ENCODE measurements at regions not wholly inside any gene's neighbourhood (a gene's known extent, or its start where the extent isn't known, plus 50 kb on each side); places are given as distances from the start of the nearest gene placed in this dataset.

DNA sequence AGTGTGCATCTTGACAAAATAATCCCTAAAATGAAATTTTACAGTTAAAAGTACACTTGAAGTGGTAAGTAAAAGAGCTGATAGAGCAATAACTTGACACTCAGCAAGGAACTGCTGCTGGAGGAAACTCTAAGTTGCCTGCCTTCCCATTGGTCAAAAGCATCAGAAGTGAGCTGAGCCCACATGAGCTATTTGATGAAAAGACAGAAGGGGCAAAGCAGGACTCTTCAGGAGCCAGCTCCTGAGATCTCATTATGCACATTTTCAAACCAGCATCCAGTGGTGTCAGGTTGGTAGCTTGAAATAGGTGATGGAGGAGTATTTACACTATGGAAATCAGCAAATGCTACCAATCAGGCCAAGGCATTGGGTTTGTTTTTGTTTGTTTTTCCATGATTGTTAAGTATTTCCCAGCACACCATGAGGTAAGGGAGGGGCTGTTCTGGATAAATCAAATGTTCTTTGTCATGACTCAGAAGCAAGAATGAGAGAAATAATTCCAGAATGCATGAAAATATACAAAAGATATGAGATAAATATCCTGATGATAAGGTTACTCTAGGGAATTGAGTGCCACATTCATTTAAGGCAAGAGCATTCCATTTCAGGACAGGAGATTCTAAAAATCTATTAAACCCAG is 316.6 kb downstream of the SNX13 start:
- Mint-ChIP-seq H3K27ac (no peak overlapping the region), H3K4me3 (no peak overlapping the region), H3K36me3 (ENCODE audit: low read depth) (no peaks in the 10 kb centered on the region), H3K27me3 (no peaks in the 10 kb centered on the region), H3K9me3 (no peaks in the 10 kb centered on the region), H3K4me1 (no peaks in the 10 kb centered on the region)
- ChIA-PET POLR2A (no interaction called here), CTCF (interaction anchor here (1.0 kb wide), 1 partner anchor 641 kb away, joined by 3 read pairs; no protein-coding TSS in a partner anchor)
- DNase-seq, result no peak

DNA sequence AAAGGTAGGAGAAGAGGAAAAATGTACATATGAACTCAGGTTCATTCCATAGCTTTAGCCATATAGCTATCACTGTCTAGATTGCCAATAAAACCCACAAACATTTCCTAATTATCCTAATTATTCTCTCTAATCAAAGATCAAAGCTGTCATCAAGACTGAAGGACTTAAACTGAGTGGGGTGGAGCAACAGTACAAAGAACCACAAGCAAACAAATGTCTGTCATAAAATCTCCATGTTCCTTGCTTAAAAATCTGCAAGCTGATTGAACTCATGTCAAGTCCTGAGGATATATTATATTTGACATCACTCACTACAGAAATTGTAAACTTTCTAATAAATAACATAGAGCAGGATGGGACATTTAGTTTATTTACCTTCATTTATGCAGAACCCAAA is 315.9 kb downstream of the SNX13 start:
- no peak for DNase-seq
- Mint-ChIP-seq H3K27me3 (no peaks in the 10 kb centered on the region), H3K27ac (no peak overlapping the region), H3K4me1 (no peaks in the 10 kb centered on the region), H3K4me3 (no peak overlapping the region), H3K9me3 (no peaks in the 10 kb centered on the region), H3K36me3 (ENCODE audit: low read depth) (no peaks in the 10 kb centered on the region)
- POLR2A ChIA-PET, result no interaction called here
- CTCF ChIA-PET, result interaction anchor here (1.2 kb wide), 1 partner anchor 15 kb away, joined by 4 read pairs; no protein-coding TSS in a partner anchor

DNA sequence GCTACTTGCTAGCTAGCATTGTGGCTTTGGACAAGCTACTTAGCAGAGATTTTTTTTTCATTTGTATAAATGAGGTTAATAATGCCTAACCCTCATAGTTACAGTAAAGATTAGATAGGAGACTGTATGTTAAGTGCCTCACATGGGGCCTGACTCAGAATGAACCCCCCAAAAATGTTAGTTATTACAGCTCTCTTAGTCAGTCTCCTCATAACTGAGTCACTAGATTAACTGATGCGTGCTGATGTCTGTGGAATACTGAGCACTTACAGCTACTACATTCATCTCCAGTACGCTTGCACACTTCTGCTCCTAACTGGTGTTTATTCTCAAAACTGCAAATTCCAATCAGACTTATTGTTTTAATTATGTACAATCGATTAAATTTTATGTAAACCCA is 315.3 kb downstream of the SNX13 start:
- Mint-ChIP-seq H3K36me3 (ENCODE audit: low read depth) (no peaks in the 10 kb centered on the region), H3K4me3 (no peak overlapping the region), H3K27me3 (no peaks in the 10 kb centered on the region), H3K9me3 (no peaks in the 10 kb centered on the region), H3K27ac (no peak overlapping the region), H3K4me1 (no peaks in the 10 kb centered on the region)
- DNase-seq, result no peak
- ChIA-PET CTCF (interaction anchor here (1.2 kb wide), 1 partner anchor 14 kb away, joined by 4 read pairs; no protein-coding TSS in a partner anchor), POLR2A (no interaction called here)

DNA sequence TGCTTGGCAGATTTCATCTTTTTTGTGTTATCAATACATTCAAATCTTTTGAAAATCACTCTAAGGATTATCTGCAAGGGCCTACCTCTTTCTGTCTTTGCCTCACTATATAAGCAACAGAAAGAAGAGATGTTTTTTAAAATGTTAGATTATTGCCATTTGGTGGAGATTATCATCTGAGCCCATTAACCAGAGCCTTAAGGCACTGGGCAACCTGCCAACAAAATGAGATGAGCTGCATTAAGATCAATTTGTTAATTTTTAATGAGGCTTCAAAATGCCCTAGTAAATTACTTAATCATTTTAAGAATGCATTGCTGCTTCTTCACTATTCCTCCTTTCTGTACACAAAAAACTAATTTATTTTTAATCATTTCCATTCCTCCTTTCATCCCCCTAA is 314.1 kb downstream of the SNX13 start:
- Mint-ChIP-seq H3K27ac (no peak overlapping the region), H3K4me1 (no peaks in the 10 kb centered on the region), H3K36me3 (ENCODE audit: low read depth) (no peaks in the 10 kb centered on the region), H3K9me3 (no peaks in the 10 kb centered on the region), H3K27me3 (peaks cover 5% of the 10 kb centered on the region), H3K4me3 (no peak overlapping the region)
- POLR2A ChIA-PET, result no interaction called here
- CTCF ChIA-PET, result no interaction called here
- no peak for DNase-seq

DNA sequence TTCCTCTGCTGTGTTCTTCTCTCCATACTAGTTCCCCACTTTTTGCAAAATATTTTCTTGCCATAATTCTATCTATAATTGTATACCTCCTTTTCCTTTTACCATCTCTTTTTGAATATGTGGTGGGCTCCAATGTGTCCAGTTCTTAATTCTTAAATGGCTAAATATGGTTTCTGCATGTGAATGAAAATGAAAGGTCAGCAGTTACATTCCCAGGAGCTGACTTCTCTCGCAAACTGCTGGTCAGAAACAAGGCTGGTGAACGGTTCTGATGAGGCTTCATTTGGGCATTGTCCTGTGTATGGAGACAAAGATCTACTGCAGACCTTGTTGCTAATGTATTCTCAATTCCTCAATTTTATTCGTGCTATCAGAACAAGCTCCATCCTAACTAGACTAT is 309.2 kb downstream of the SNX13 start:
- no peaks in the 10 kb centered on the region for H3K4me1 Mint-ChIP-seq
- H3K27me3 Mint-ChIP-seq, result peaks cover 8% of the 10 kb centered on the region
- no peak for DNase-seq
- no peak overlapping the region for H3K4me3 Mint-ChIP-seq
- ChIA-PET CTCF (no interaction called here), POLR2A (interaction anchor here (1.1 kb wide), 1 partner anchor 9 kb away, joined by 4 read pairs; no protein-coding TSS in a partner anchor)
- no peak overlapping the region for H3K27ac Mint-ChIP-seq
- no peaks in the 10 kb centered on the region for H3K36me3 Mint-ChIP-seq (ENCODE audit: low read depth)
- H3K9me3 Mint-ChIP-seq, result no peaks in the 10 kb centered on the region

DNA sequence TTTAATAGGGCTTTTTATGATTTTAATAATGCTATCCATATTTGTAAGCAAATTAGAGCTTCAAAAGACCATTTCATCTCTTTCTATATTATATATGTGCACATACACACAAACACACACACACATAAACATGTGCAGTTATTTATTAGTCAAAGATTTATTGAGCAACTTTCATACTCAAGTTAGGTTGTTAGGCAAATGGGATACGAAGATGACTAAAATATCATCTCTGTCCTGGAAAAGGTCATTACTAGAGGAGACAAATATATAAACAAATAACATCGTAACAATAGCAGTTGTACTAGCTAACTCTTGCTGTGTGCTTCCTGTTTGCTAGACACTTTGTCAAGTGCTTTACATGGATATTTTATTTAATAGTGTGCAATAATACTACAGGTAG is 307.9 kb downstream of the SNX13 start:
- peaks cover 12% of the 10 kb centered on the region for H3K27me3 Mint-ChIP-seq
- H3K4me3 Mint-ChIP-seq, result no peak overlapping the region
- no peaks in the 10 kb centered on the region for H3K36me3 Mint-ChIP-seq (ENCODE audit: low read depth)
- ChIA-PET CTCF (no interaction called here), POLR2A (no interaction called here)
- no peaks in the 10 kb centered on the region for H3K9me3 Mint-ChIP-seq
- H3K4me1 Mint-ChIP-seq, result no peaks in the 10 kb centered on the region
- DNase-seq, result no peak
- H3K27ac Mint-ChIP-seq, result no peak overlapping the region

DNA sequence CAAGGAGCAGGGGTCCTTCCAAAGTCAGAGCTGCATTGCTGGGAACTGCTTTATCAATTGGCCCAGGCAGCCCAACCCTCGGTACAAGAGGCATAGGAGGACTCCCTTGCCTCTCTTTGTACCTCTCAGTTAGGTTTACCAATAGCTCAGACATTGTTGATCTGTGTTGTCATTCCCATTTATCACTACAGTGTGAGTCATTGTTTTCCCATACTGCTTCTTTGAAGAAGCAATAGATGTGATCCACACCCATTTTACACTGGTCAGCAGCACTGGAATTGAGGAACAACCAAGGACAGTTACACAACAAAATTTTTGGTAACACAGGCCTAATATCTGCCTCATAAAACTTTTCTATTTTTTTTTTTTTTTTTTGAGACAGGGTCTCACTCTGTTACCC is 307.2 kb downstream of the SNX13 start:
- POLR2A ChIA-PET, result no interaction called here
- Mint-ChIP-seq H3K4me3 (no peak overlapping the region), H3K27ac (no peak overlapping the region), H3K9me3 (no peaks in the 10 kb centered on the region), H3K4me1 (no peaks in the 10 kb centered on the region), H3K27me3 (peaks cover 12% of the 10 kb centered on the region), H3K36me3 (ENCODE audit: low read depth) (no peaks in the 10 kb centered on the region)
- DNase-seq, result no peak
- CTCF ChIA-PET, result no interaction called here

DNA sequence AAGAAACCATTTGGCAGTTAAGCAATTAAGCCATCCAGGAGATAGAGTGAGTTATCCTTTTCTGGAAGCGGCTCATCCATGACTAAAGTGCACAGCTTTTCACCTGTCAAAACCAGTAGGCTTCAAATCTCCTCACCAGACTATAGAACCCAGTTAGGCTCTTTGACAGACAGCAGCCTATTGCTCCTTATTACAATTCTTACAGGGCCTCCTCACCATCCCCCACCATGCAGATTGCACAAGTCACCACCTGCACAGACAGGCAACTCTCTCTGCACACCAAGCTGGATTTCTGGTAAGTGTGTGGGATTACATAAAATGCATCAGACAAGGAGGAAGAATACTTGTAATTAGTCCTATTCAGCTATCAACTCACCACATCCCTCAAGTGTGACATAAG is 301.6 kb downstream of the SNX13 start:
- no peak for DNase-seq
- Mint-ChIP-seq H3K27ac (no peak overlapping the region), H3K36me3 (ENCODE audit: low read depth) (no peaks in the 10 kb centered on the region), H3K4me1 (no peaks in the 10 kb centered on the region), H3K9me3 (no peaks in the 10 kb centered on the region), H3K4me3 (no peak overlapping the region), H3K27me3 (peaks cover 13% of the 10 kb centered on the region)
- POLR2A ChIA-PET, result no interaction called here
- CTCF ChIA-PET, result interaction anchor here (1.1 to 1.2 kb wide), 3 partner anchors 10 to 14 kb away, joined by 3 to 4 read pairs (median 3); no protein-coding TSS in a partner anchor

DNA sequence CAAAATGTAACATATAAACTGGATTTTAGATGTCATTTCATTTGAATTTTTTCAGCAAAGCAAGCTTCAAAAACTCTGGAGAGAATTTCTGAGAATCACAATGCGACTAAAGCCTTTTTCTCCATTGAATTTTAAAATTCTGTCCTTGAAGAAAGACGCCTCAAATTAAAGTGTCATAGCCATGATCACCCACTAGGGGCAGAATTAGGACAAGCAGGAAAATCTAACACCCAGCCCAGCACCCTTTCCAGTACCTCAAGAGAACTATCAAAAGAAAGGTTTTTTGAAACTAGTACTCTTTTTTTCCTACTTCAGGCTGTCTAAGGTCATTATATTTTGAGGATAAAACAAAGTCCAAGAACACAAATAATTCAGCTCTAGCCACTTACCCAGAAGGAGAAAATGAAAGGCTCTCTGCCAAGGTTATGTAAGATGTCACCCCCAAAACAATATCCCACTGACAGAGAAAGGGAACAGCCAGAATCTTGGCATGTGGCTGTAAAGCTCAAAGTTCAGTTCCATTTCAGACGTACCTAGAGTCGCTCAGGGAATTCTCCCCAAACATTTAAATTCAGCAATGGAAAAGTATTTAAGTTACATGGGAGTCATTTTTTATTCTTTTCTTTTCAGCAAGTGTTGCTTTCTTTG is 299.4 kb downstream of the SNX13 start:
- H3K27me3 Mint-ChIP-seq, result peaks cover 12% of the 10 kb centered on the region
- CTCF ChIA-PET, result interaction anchor here (1.2 to 1.8 kb wide), 2 partner anchors 30 to 658 kb away, joined by 3 to 4 read pairs; no protein-coding TSS in a partner anchor
- no peak for DNase-seq
- no peak overlapping the region for H3K4me3 Mint-ChIP-seq
- H3K27ac Mint-ChIP-seq, result no peak overlapping the region
- POLR2A ChIA-PET, result no interaction called here
- no peaks in the 10 kb centered on the region for H3K36me3 Mint-ChIP-seq (ENCODE audit: low read depth)
- no peaks in the 10 kb centered on the region for H3K4me1 Mint-ChIP-seq
- H3K9me3 Mint-ChIP-seq, result no peaks in the 10 kb centered on the region

DNA sequence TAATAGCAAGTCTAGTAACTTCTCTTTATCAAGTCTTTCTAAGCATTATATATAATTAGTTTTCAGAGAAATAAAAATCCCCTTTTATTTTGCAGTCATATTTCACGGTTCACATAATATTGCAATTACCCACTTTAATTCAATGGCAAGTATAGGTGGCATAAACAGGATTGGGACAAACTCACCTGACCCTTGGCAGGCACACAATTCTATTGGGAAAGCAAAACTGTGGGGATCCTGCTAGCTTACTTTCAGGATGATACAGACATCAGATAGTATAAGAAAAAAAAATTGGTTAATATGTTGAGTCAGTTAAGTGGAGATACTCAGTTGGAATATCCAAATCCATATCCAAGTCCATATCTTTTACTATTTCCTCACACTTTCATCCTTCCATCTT is 294.8 kb downstream of the SNX13 start:
- POLR2A ChIA-PET, result no interaction called here
- Mint-ChIP-seq H3K36me3 (ENCODE audit: low read depth) (no peaks in the 10 kb centered on the region), H3K27me3 (peaks cover 14% of the 10 kb centered on the region), H3K4me3 (no peak overlapping the region), H3K9me3 (no peaks in the 10 kb centered on the region), H3K27ac (no peak overlapping the region), H3K4me1 (no peaks in the 10 kb centered on the region)
- DNase-seq, result no peak
- CTCF ChIA-PET, result no interaction called here

DNA sequence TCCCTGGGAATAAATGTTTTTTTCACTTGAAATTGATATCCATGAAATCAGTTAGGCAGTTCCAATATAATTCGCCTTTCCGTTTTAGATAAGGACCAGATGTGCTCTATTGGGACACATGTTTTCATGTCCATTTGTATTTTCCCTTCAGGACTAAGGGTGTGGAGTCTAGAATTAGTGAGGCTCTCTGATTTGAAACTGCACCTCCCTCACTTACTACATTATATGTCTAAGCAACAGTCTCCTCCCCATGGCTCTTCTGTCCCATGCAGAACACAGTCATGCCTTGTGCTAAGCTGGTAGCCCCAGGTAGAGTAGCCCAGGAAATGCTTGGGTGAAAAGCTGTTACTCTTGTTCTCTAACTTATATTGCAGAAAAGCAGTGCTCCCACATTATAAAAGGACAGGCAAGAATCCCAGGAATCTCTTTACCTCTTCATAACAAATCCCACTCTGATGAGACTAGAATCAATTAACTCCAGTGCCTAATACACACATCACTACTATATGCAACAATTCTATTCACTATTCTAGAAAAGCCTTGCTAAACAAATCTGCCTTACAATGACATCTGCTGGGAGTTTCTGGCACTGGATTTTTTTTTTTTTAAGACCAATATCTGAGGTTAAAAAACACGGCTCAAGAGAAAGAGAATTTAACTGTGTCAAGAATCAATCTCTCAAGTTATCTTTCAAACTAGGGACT is 293.9 kb downstream of the SNX13 start:
- Mint-ChIP-seq H3K27ac (no peak overlapping the region), H3K4me3 (no peak overlapping the region), H3K27me3 (peaks cover 14% of the 10 kb centered on the region), H3K9me3 (no peaks in the 10 kb centered on the region), H3K4me1 (no peaks in the 10 kb centered on the region), H3K36me3 (ENCODE audit: low read depth) (no peaks in the 10 kb centered on the region)
- DNase-seq, result no peak
- CTCF ChIA-PET, result interaction anchor here (0.8 kb wide), 1 partner anchor 664 kb away, joined by 5 read pairs; no protein-coding TSS in a partner anchor
- POLR2A ChIA-PET, result no interaction called here

DNA sequence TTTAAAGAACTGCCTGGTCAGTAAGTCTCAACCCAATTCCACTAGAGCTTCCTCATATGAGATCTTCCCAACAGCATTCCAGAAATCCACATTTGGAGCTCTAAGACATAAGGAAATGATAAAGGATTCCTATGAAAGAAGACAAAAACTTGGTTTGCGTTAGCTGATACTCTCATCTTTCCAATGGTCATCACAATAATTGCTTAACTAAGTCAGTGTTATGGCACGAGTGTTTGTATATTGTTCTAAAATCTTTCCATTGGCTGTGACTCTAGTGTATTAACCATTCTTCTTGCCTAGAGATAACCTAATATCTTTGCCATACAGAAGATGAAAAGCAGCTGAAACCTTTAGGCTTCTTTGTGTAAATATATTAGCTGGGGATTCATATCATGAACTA is 289.0 kb downstream of the SNX13 start:
- Mint-ChIP-seq H3K27ac (no peak overlapping the region), H3K27me3 (peaks cover 10% of the 10 kb centered on the region), H3K36me3 (ENCODE audit: low read depth) (no peaks in the 10 kb centered on the region), H3K9me3 (no peaks in the 10 kb centered on the region), H3K4me1 (peaks cover 6% of the 10 kb centered on the region), H3K4me3 (no peak overlapping the region)
- no peak for DNase-seq
- ChIA-PET POLR2A (no interaction called here), CTCF (no interaction called here)

DNA sequence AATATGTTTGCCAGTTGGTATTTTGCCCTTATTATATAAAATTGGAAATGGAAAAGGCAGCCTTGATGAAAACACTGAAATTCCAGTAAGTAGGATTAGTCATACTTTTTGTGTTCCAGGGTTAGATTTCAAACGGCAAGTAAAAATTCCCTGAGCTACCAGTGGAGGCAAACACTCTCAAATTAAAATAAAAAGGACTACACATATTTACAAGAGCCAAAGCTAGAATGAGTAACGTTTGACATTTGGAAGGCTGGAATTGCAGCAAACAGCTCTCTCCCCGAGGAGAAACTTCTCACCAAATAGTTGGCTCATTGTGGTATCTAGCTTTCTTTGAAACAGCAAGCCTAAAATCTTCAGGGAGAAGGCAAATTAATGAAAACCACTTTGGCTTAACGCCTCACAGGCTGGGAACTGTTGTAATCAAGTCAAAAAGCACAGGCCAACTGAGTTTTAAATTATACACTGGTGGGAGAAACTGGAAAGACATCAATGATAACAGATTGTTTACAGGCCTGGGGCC is 288.4 kb downstream of the SNX13 start:
- Mint-ChIP-seq H3K27me3 (peaks cover 6% of the 10 kb centered on the region), H3K4me3 (no peak overlapping the region), H3K36me3 (ENCODE audit: low read depth) (no peaks in the 10 kb centered on the region), H3K27ac (no peak overlapping the region), H3K9me3 (no peaks in the 10 kb centered on the region), H3K4me1 (peaks cover 6% of the 10 kb centered on the region)
- DNase-seq, result no peak
- POLR2A ChIA-PET, result no interaction called here
- CTCF ChIA-PET, result no interaction called here

All from activated CD4-positive, alpha-beta memory T cell treated with anti-CD3 and anti-CD28 coated beads, Interleukin-2, amount 10 ng/mL, durations not matched to agents 7 days and 5 days (primary cell).